Pulmonary artery endothelial cell (primary cell): ENCODE measurements at regions not wholly inside any gene's neighbourhood (a gene's known extent, or its start where the extent isn't known, plus 50 kb on each side); places are given as distances from the start of the nearest gene placed in this dataset.
"Not testable (repeated sequence)": the region's sequence is repeated elsewhere in the genome, so short reads cannot be mapped to it uniquely, and the experiment has no call there.

Experiments
- DNase-seq: peaks from one replicate; pipeline ENCODE4 v3.0.0-alpha.2; 2011; ENCODE audit warnings: low read depth, low spot score

DNA sequence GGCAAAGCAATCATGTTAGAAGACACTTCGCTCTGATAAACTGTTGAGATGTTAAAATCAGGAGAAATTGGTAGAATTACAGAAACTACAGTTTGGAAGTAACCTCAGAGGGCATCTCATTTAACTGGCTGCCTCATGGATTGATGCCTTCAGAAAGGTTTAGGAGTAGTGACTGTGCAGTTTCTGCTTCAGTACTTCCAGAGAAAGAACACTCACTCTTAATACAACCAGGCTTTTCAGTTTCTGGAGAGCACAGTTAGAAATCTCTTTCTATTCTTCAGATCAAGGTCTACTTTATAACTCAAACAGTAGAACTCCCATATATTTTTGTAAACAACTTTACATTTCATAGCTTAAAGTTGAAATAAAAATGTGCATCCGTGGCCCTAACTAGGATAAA is 1358.9 kb upstream of the LRRTM3 start:
- no peak for DNase-seq

GRCh38 chr10:65570143-65571010 is 1355.5 kb upstream of the LRRTM3 start:
- DNase-seq = no peak

DNA sequence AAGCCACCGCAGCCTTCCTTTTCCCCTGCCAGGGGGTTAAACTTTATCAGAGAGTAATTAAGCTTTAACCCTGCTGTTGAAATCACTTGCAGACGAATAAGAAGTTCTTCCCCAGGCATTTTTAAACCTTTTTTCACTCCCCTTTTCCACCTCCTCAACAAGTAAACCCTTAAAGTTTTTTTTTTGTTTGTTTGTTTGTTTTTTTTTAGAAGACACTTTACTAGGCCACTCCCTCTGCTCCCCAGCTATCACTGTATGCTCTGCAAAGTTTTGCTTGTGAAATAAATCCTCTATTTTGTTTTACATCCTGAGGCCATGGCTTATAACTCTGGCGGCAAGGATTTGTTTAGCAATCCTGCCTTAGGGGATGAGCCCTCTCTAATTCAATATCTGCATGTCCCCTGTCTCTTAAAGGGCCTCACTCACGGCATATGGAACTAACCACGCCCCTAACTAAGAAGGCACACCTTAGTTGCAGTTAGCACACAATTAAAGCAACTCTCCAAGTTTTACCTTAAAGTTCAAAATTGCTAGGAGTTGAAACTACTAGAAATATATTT is 1354.7 kb upstream of the LRRTM3 start:
- no peak for DNase-seq

- DNase-seq = no peak
Measured at GRCh38 chr10:65581426-65582026, 1344.3 kb upstream of the LRRTM3 start.

GRCh38 chr10:65602182-65602865 is 1323.5 kb upstream of the LRRTM3 start:
- DNase-seq = no peak

DNA sequence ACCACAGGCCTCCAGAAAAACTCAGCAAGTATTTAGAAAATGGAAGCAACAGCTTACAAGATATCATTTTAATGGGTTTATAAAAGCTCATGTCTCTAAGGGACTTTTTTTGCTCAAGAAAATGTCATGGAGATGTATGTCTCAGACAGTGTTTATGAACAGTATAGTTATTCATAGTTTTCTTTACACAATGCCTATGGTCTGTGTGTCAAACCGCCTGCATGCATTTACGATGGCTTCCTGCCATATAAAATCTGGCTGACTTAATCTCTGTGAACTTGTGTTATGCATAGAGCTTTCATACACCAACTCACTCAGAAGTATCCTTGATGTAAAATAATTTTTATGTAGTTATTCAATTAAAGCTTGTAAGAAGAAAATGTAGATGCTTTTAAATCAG is 1314.2 kb upstream of the LRRTM3 start:
- no peak for DNase-seq

- no peak for DNase-seq
Measured at GRCh38 chr10:65614956-65615565, 1310.8 kb upstream of the LRRTM3 start.

DNA sequence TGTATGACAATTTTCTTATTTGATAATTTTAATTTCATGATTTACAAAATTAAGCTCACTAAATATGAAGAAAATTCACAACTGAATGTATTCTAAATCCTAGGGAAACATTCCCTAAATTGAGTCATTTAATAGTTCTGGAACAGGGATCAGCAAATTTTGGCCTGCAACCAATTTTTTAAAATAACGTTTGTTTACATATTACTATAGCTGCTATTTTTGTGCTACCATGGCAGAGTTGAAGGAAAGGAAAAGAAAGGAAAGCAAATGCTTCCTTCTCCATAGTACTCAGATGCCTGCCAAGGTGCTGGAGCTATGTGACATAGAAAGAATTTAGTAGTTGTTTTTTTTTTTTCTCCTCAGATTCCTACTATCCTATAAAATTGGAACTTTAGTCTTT is 1307.7 kb upstream of the LRRTM3 start:
- no peak for DNase-seq

DNA sequence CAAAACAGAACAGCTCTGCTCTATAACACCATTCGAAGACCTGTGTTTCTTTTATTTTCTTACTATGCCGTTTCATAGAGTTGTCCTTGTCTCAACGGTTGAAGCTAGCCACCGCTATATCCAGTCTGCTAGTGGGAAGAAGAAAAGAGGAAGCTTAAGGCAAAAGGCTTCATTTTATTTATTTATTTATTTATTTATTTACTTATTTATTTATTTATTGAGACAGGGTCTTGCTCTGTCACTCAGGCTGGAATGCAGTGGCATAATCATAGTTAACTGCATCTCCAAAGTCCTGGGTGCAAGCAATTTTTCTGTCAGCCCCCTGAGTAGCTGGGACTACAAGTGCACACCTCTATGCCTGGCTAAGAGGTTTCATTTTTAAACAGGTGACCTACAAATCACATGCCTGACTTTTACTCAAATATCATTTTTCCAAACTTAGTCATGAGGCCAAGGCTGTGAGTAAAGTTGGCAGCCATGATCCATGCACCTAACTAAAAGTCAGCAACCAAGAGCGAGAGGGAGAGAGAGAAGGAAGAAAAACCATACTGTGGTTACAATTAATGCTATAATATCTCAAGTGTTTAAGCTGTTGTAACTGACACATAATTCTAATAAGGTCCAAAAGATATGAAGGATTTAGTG is 1305.3 kb upstream of the LRRTM3 start:
- DNase-seq = no peak

DNA sequence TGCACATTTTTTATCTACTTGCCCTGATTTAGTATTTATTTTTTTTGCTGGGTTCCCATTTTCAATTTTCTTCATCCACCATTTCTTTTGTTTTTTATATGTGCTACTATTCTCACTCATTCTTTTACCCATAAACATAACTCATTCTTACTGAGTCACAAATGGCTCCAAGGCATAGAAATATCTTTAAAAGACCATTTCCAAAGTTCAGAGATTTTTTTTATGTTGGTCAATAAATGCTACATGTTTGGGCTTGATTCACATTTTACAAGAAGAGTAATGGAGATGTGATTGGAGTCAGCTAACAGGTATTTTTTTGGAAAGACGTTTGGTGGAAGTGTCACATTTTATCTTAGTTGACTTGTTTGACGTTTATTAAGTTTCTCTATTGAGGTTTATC is 1303.2 kb upstream of the LRRTM3 start:
- no peak for DNase-seq

GRCh38 chr10:65628493-65629139 is 1297.2 kb upstream of the LRRTM3 start:
- no peak for DNase-seq

DNA sequence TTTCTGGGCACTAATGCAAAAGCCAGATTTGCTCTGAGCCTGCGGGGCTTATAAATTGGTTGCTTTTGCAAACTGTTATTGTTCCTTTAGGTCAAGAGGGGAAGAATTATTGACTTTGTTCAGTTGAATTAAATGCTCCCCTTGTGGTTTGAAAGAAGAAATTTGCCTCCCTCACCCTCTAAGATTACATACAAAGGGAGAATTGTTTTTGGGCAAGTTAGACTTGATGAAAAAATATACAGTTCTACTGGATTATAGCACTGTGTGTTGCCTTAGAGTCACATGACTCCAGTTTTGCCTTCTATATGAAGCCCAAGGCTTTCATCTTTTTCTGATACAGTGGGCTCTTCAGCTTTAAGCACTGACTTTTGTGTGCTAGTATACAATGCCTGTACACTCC is 1265.8 kb upstream of the LRRTM3 start:
- DNase-seq = no peak

- no peak for DNase-seq
Measured at GRCh38 chr10:65670087-65670486, 1255.7 kb upstream of the LRRTM3 start.

GRCh38 chr10:65670596-65670995 is 1255.2 kb upstream of the LRRTM3 start:
- not testable (repeated sequence) for DNase-seq

GRCh38 chr10:65675236-65675635 is 1250.6 kb upstream of the LRRTM3 start:
- no peak for DNase-seq

GRCh38 chr10:65684896-65685295 is 1240.9 kb upstream of the LRRTM3 start:
- DNase-seq = no peak

GRCh38 chr10:65701168-65701776 is 1224.6 kb upstream of the LRRTM3 start:
- DNase-seq = no peak

- no peak for DNase-seq
Measured at GRCh38 chr10:65708057-65708456, 1217.8 kb upstream of the LRRTM3 start.

GRCh38 chr10:65710306-65710705 is 1215.5 kb upstream of the LRRTM3 start:
- DNase-seq = no peak

- no peak for DNase-seq
Measured at GRCh38 chr10:65719790-65720189, 1206.0 kb upstream of the LRRTM3 start.
